ENCODE measurements at regions not wholly inside any gene's neighbourhood (a gene's known extent, or its start where the extent isn't known, plus 50 kb on each side); places are given as distances from the start of the nearest gene placed in this dataset.
A peak's percentile ranks its signal among the peaks of the same experiment; 100 is the strongest.
"Not testable (repeated sequence)": the region's sequence is repeated elsewhere in the genome, so short reads cannot be mapped to it uniquely, and the experiment has no call there.

GRCh38 chr11:109682788-109683187 lies 260.8 kb downstream of the C11orf87 start:
- not testable (repeated sequence) for DNase-seq

- DNase-seq, result no peak
Observed at GRCh38 chr11:109695696-109696095, 273.7 kb downstream of the C11orf87 start.

GRCh38 chr11:109696191-109696897 lies 274.4 kb downstream of the C11orf87 start:
- DNase-seq, result no peak

GRCh38 chr11:109697140-109697843 lies 275.3 kb downstream of the C11orf87 start:
- peak; percentile 2 for DNase-seq

GRCh38 chr11:109698237-109698636 lies 276.2 kb downstream of the C11orf87 start:
- DNase-seq, result no peak

- no peak for DNase-seq
Observed at GRCh38 chr11:109704432-109704831, 282.4 kb downstream of the C11orf87 start.

- DNase-seq, result no peak
Observed at GRCh38 chr11:109706945-109707344, 285.0 kb downstream of the C11orf87 start.

- DNase-seq, result no peak
Observed at GRCh38 chr11:109707411-109707810, 285.4 kb downstream of the C11orf87 start.

- DNase-seq, result no peak
Observed at GRCh38 chr11:109708184-109708583, 286.2 kb downstream of the C11orf87 start.

GRCh38 chr11:109714444-109714843 lies 292.5 kb downstream of the C11orf87 start:
- DNase-seq, result not testable (repeated sequence)

- not testable (repeated sequence) for DNase-seq
Observed at GRCh38 chr11:109715424-109715823, 293.4 kb downstream of the C11orf87 start.

- DNase-seq, result no peak
Observed at GRCh38 chr11:109726061-109726460, 304.1 kb downstream of the C11orf87 start.

GRCh38 chr11:109728056-109728455 lies 306.1 kb downstream of the C11orf87 start:
- no peak for DNase-seq

- DNase-seq, result no peak
Observed at GRCh38 chr11:109729761-109730160, 307.8 kb downstream of the C11orf87 start.

- DNase-seq, result no peak
Observed at GRCh38 chr11:109730669-109731068, 308.7 kb downstream of the C11orf87 start.

GRCh38 chr11:109731451-109731850 lies 309.5 kb downstream of the C11orf87 start:
- DNase-seq, result no peak

- no peak for DNase-seq
Observed at GRCh38 chr11:109733245-109733644, 311.3 kb downstream of the C11orf87 start.

GRCh38 chr11:109734566-109734965 lies 312.6 kb downstream of the C11orf87 start:
- no peak for DNase-seq

GRCh38 chr11:109735128-109735527 lies 313.1 kb downstream of the C11orf87 start:
- DNase-seq, result no peak

GRCh38 chr11:109739379-109739778 lies 317.4 kb downstream of the C11orf87 start:
- DNase-seq, result no peak

- no peak for DNase-seq
Observed at GRCh38 chr11:109745996-109746625, 324.1 kb downstream of the C11orf87 start.

GRCh38 chr11:109747839-109748238 lies 325.8 kb downstream of the C11orf87 start:
- DNase-seq, result no peak

GRCh38 chr11:109749476-109749875 lies 327.5 kb downstream of the C11orf87 start:
- DNase-seq, result no peak

GRCh38 chr11:109750964-109751363 lies 329.0 kb downstream of the C11orf87 start:
- no peak for DNase-seq
